ENCODE measurements at regions not wholly inside any gene's neighbourhood (a gene's known extent, or its start where the extent isn't known, plus 50 kb on each side); places are given as distances from the start of the nearest gene placed in this dataset.

GRCh38 chr14:85454226-85454813, 75.6 kb upstream of the FLRT2 start:
- Histone ChIP-seq H3K36me3 (no peaks in the 10 kb centered on the region), H3K9me3 (no peaks in the 10 kb centered on the region), H3K4me1 (no peaks in the 10 kb centered on the region), H3K4me3 (no peak overlapping the region), H3K27ac (no peak overlapping the region), H3K27me3 (no peaks in the 10 kb centered on the region)
- DNase-seq = no peak
- intact Hi-C loops (cut with DNase I) = no loop called here
- TF ChIP-seq CTCF (IDR thresholded peaks at IDR 0.05) = no peak
- TF ChIP-seq POLR2A (IDR thresholded peaks at IDR 0.05) = no peak
- no peak for TF ChIP-seq EP300 (IDR thresholded peaks at IDR 0.05)
- no peak for TF ChIP-seq POLR2AphosphoS5 (IDR thresholded peaks at IDR 0.05)
- WGBS, 2 donors = 74 to 92% methylated on average over 3 of the region's 3 CpGs

- no peak for DNase-seq
- WGBS, 2 donors = 63 to 84% methylated on average over 3 of the region's 3 CpGs
- Histone ChIP-seq H3K9me3 (no peaks in the 10 kb centered on the region), H3K27me3 (no peaks in the 10 kb centered on the region), H3K4me3 (no peak overlapping the region), H3K27ac (no peak overlapping the region), H3K4me1 (no peaks in the 10 kb centered on the region), H3K36me3 (no peaks in the 10 kb centered on the region)
- intact Hi-C loops (cut with DNase I) = no loop called here
- no peak for TF ChIP-seq EP300 (IDR thresholded peaks at IDR 0.05)
- TF ChIP-seq CTCF (IDR thresholded peaks at IDR 0.05) = no peak
- TF ChIP-seq POLR2A (IDR thresholded peaks at IDR 0.05) = no peak
Observed at GRCh38 chr14:85459361-85460000, 70.5 kb upstream of the FLRT2 start.

GRCh38 chr14:85461432-85462133, 68.4 kb upstream of the FLRT2 start:
- Histone ChIP-seq H3K4me1 (no peaks in the 10 kb centered on the region), H3K27ac (no peak overlapping the region), H3K4me3 (no peak overlapping the region), H3K36me3 (no peaks in the 10 kb centered on the region), H3K27me3 (no peaks in the 10 kb centered on the region), H3K9me3 (no peaks in the 10 kb centered on the region)
- intact Hi-C loops (cut with DNase I) = no loop called here
- WGBS, 2 donors = 86 to 88% methylated on average over 3 of the region's 3 CpGs
- DNase-seq = no peak
- TF ChIP-seq POLR2A (IDR thresholded peaks at IDR 0.05) = no peak
- no peak for TF ChIP-seq POLR2AphosphoS5 (IDR thresholded peaks at IDR 0.05)
- no peak for TF ChIP-seq CTCF (IDR thresholded peaks at IDR 0.05)
- TF ChIP-seq EP300 (IDR thresholded peaks at IDR 0.05) = no peak

GRCh38 chr14:85463512-85463911, 66.4 kb upstream of the FLRT2 start:
- Histone ChIP-seq H3K4me1 (no peaks in the 10 kb centered on the region), H3K36me3 (no peaks in the 10 kb centered on the region), H3K9me3 (no peaks in the 10 kb centered on the region), H3K27me3 (no peaks in the 10 kb centered on the region), H3K4me3 (no peak overlapping the region), H3K27ac (no peak overlapping the region)
- TF ChIP-seq POLR2A (IDR thresholded peaks at IDR 0.05) (no peak), POLR2AphosphoS5 (IDR thresholded peaks at IDR 0.05) (no peak), EP300 (IDR thresholded peaks at IDR 0.05) (no peak), CTCF (IDR thresholded peaks at IDR 0.05) (no peak)
- intact Hi-C loops (cut with DNase I) = no loop called here
- 37 to 58% methylated on average over 4 of the region's 4 CpGs for WGBS, 2 donors
- DNase-seq = no peak

Measured in sigmoid colon (tissue), 6 donors.